ENCODE measurements at regions not wholly inside any gene's neighbourhood (a gene's known extent, or its start where the extent isn't known, plus 50 kb on each side); places are given as distances from the start of the nearest gene placed in this dataset.

GRCh38 chr1:18540136-18540765 lies 59.5 kb downstream of the KLHDC7A start:
- H3K4me1 ChIP-seq (ENCODE audit: control insufficient read depth in 1 of 2, insufficient read depth in 1 of 2, low read depth in 1 of 2, low read length in 1 of 2) = no peaks in the 10 kb centered on the region
- H3K27me3 ChIP-seq = peaks cover 33% of the 10 kb centered on the region
- H3K4me3 ChIP-seq (ENCODE audit: low read depth in 1 of 2, low read length in 1 of 2) = no peak overlapping the region
- no peaks in the 10 kb centered on the region for H3K9me3 ChIP-seq
- no peak for TF ChIP-seq CTCF (IDR thresholded peaks at IDR 0.05)
- H3K27ac ChIP-seq = no peak overlapping the region
- no peaks in the 10 kb centered on the region for H3K36me3 ChIP-seq

GRCh38 chr1:18541046-18541795 lies 60.5 kb downstream of the KLHDC7A start:
- Histone ChIP-seq H3K9me3 (no peaks in the 10 kb centered on the region), H3K4me1 (ENCODE audit: control insufficient read depth in 1 of 2, insufficient read depth in 1 of 2, low read depth in 1 of 2, low read length in 1 of 2) (no peaks in the 10 kb centered on the region), H3K27ac (no peak overlapping the region), H3K27me3 (peaks cover 34% of the 10 kb centered on the region), H3K36me3 (no peaks in the 10 kb centered on the region), H3K4me3 (ENCODE audit: low read depth in 1 of 2, low read length in 1 of 2) (no peak overlapping the region)
- no peak for TF ChIP-seq CTCF (IDR thresholded peaks at IDR 0.05)

- Histone ChIP-seq H3K36me3 (no peaks in the 10 kb centered on the region), H3K4me1 (ENCODE audit: control insufficient read depth in 1 of 2, insufficient read depth in 1 of 2, low read depth in 1 of 2, low read length in 1 of 2) (no peaks in the 10 kb centered on the region), H3K27me3 (peaks cover 34% of the 10 kb centered on the region), H3K4me3 (ENCODE audit: low read depth in 1 of 2, low read length in 1 of 2) (no peak overlapping the region), H3K9me3 (no peaks in the 10 kb centered on the region), H3K27ac (no peak overlapping the region)
- no peak for TF ChIP-seq CTCF (IDR thresholded peaks at IDR 0.05)
Measured at GRCh38 chr1:18542351-18542750, 61.6 kb downstream of the KLHDC7A start.

GRCh38 chr1:18546026-18546425 lies 65.3 kb downstream of the KLHDC7A start:
- Histone ChIP-seq H3K27ac (no peak overlapping the region), H3K9me3 (no peaks in the 10 kb centered on the region), H3K4me3 (ENCODE audit: low read depth in 1 of 2, low read length in 1 of 2) (no peak overlapping the region), H3K36me3 (no peaks in the 10 kb centered on the region), H3K4me1 (ENCODE audit: control insufficient read depth in 1 of 2, insufficient read depth in 1 of 2, low read depth in 1 of 2, low read length in 1 of 2) (no peaks in the 10 kb centered on the region), H3K27me3 (peaks cover 34% of the 10 kb centered on the region)
- TF ChIP-seq CTCF (IDR thresholded peaks at IDR 0.05) = no peak

GRCh38 chr1:18547460-18547859 lies 66.7 kb downstream of the KLHDC7A start:
- no peaks in the 10 kb centered on the region for H3K4me1 ChIP-seq (ENCODE audit: control insufficient read depth in 1 of 2, insufficient read depth in 1 of 2, low read depth in 1 of 2, low read length in 1 of 2)
- no peak overlapping the region for H3K27ac ChIP-seq
- peaks cover 24% of the 10 kb centered on the region for H3K27me3 ChIP-seq
- no peak overlapping the region for H3K4me3 ChIP-seq (ENCODE audit: low read depth in 1 of 2, low read length in 1 of 2)
- no peak for TF ChIP-seq CTCF (IDR thresholded peaks at IDR 0.05)
- no peaks in the 10 kb centered on the region for H3K36me3 ChIP-seq
- H3K9me3 ChIP-seq = no peaks in the 10 kb centered on the region
